ENCODE measurements at regions not wholly inside any gene's neighbourhood (a gene's known extent, or its start where the extent isn't known, plus 50 kb on each side); places are given as distances from the start of the nearest gene placed in this dataset.

- DNase-seq (ENCODE audit: low read depth) = no peak
- no peaks in the 10 kb centered on the region for H3K36me3 ChIP-seq (ENCODE audit: control insufficient read depth, insufficient read depth, low read length)
- TF ChIP-seq CTCF (IDR thresholded peaks at IDR 0.05; ENCODE audit: insufficient read depth, low read length, poor library complexity, severe bottlenecking) = no peak
- H3K27me3 ChIP-seq (ENCODE audit: control insufficient read depth, insufficient read depth, low read length) = no peaks in the 10 kb centered on the region
- H3K4me3 ChIP-seq (ENCODE audit: low read depth, low read length) = no peak overlapping the region
Observed at GRCh38 chr1:70675737-70676156, 264.7 kb downstream of the CTH start.

GRCh38 chr1:70685300-70686286, 274.5 kb downstream of the CTH start:
- TF ChIP-seq CTCF (IDR thresholded peaks at IDR 0.05; ENCODE audit: insufficient read depth, low read length, poor library complexity, severe bottlenecking) = peak; percentile 86
- no peak overlapping the region for H3K4me3 ChIP-seq (ENCODE audit: low read depth, low read length)
- DNase-seq (ENCODE audit: low read depth) = no peak
- H3K36me3 ChIP-seq (ENCODE audit: control insufficient read depth, insufficient read depth, low read length) = no peaks in the 10 kb centered on the region
- H3K27me3 ChIP-seq (ENCODE audit: control insufficient read depth, insufficient read depth, low read length) = no peaks in the 10 kb centered on the region

- TF ChIP-seq CTCF (IDR thresholded peaks at IDR 0.05; ENCODE audit: insufficient read depth, low read length, poor library complexity, severe bottlenecking) = no peak
- Histone ChIP-seq H3K27me3 (ENCODE audit: control insufficient read depth, insufficient read depth, low read length) (no peaks in the 10 kb centered on the region), H3K4me3 (ENCODE audit: low read depth, low read length) (no peak overlapping the region), H3K36me3 (ENCODE audit: control insufficient read depth, insufficient read depth, low read length) (no peaks in the 10 kb centered on the region)
- no peak for DNase-seq (ENCODE audit: low read depth)
Observed at GRCh38 chr1:70688580-70688979, 277.5 kb downstream of the CTH start.

- no peaks in the 10 kb centered on the region for H3K36me3 ChIP-seq (ENCODE audit: control insufficient read depth, insufficient read depth, low read length)
- no peak for TF ChIP-seq CTCF (IDR thresholded peaks at IDR 0.05; ENCODE audit: insufficient read depth, low read length, poor library complexity, severe bottlenecking)
- no peaks in the 10 kb centered on the region for H3K27me3 ChIP-seq (ENCODE audit: control insufficient read depth, insufficient read depth, low read length)
- peak overlapping the region; percentile 41 for H3K4me3 ChIP-seq (ENCODE audit: low read depth, low read length)
- DNase-seq (ENCODE audit: low read depth) = no peak
Observed at GRCh38 chr1:70706381-70707037, 295.4 kb downstream of the CTH start.

- Histone ChIP-seq H3K36me3 (ENCODE audit: control insufficient read depth, insufficient read depth, low read length) (no peaks in the 10 kb centered on the region), H3K27me3 (ENCODE audit: control insufficient read depth, insufficient read depth, low read length) (no peaks in the 10 kb centered on the region), H3K4me3 (ENCODE audit: low read depth, low read length) (no peak overlapping the region)
- TF ChIP-seq CTCF (IDR thresholded peaks at IDR 0.05; ENCODE audit: insufficient read depth, low read length, poor library complexity, severe bottlenecking) = no peak
- no peak for DNase-seq (ENCODE audit: low read depth)
Observed at GRCh38 chr1:70707214-70707613, 296.1 kb downstream of the CTH start.

All from kidney epithelial cell (primary cell).